Nephron (organoid): ENCODE measurements at regions not wholly inside any gene's neighbourhood (a gene's known extent, or its start where the extent isn't known, plus 50 kb on each side); places are given as distances from the start of the nearest gene placed in this dataset.
A peak's percentile ranks its signal among the peaks of the same experiment; 100 is the strongest.

Source experiments
- H3K27ac Mint-ChIP-seq, 3 experiments: 2 replicates each; pipeline ENCODE4 v1.8.0; 2020; ENCODE audit warnings: mixed read lengths in 3 of 3, mild to moderate bottlenecking in 2 of 3, moderate library complexity in 1 of 3
- H3K27me3 Mint-ChIP-seq: 2 replicates; pipeline ENCODE4 v1.8.0; 2021; ENCODE audit warnings: low read depth, mild to moderate bottlenecking, moderate library complexity, mixed read lengths
- H3K36me3 Mint-ChIP-seq: 2 replicates; pipeline ENCODE4 v1.8.0; 2020; ENCODE audit warnings: low read depth, mixed read lengths
- H3K4me1 Mint-ChIP-seq: 2 replicates; pipeline ENCODE4 v1.8.0; 2020; ENCODE audit warnings: mixed read lengths
- H3K4me3 Mint-ChIP-seq, 3 experiments: 2 replicates each; pipeline ENCODE4 v1.8.0; 2020; ENCODE audit warnings: mild to moderate bottlenecking in 3 of 3, mixed read lengths in 3 of 3, moderate library complexity in 2 of 3
- H3K9me3 Mint-ChIP-seq: 2 replicates; pipeline ENCODE4 v1.8.0; 2020; ENCODE audit warnings: mixed read lengths
- CTCF ChIP-seq, 3 experiments: fragments of 200-600 bp; sonication (generic); IDR thresholded peaks; one replicate each; pipeline ENCODE4 v1.5.0; 2021; ENCODE audit warnings: antibody characterized with exemption in 3 of 3; ENCODE audit not compliant: unreplicated experiment in 3 of 3

- Mint-ChIP-seq H3K9me3 (no peaks in the 10 kb centered on the region), H3K4me3 (no peak overlapping the region), H3K27me3 (peaks cover 12% of the 10 kb centered on the region), H3K27ac (peak overlapping the region in 1 of 3 experiments; percentile 55), H3K4me1 (peaks cover 27% of the 10 kb centered on the region), H3K36me3 (no peaks in the 10 kb centered on the region)
- TF ChIP-seq CTCF (IDR thresholded peaks at IDR 0.05; ENCODE audit: unreplicated experiment in 3 of 3) = no peak
These were observed 190.3 kb upstream of the SEMA6A start for GRCh38 chr5:116764941-116765340.

- Mint-ChIP-seq H3K9me3 (no peaks in the 10 kb centered on the region), H3K27ac (no peak overlapping the region), H3K27me3 (peaks cover 12% of the 10 kb centered on the region), H3K36me3 (no peaks in the 10 kb centered on the region), H3K4me3 (no peak overlapping the region), H3K4me1 (peaks cover 29% of the 10 kb centered on the region)
- TF ChIP-seq CTCF (IDR thresholded peaks at IDR 0.05; ENCODE audit: unreplicated experiment in 3 of 3) = no peak
These were observed 189.6 kb upstream of the SEMA6A start for GRCh38 chr5:116763987-116764866.

- Mint-ChIP-seq H3K4me1 (peaks cover 22% of the 10 kb centered on the region), H3K9me3 (peaks cover 8% of the 10 kb centered on the region), H3K27ac (peak overlapping the region; percentile 16 to 79 (median 71)), H3K27me3 (peaks cover 4% of the 10 kb centered on the region), H3K4me3 (no peak overlapping the region), H3K36me3 (peaks cover 5% of the 10 kb centered on the region)
- no peak for TF ChIP-seq CTCF (IDR thresholded peaks at IDR 0.05; ENCODE audit: unreplicated experiment in 3 of 3)
These were observed 185.4 kb upstream of the SEMA6A start for GRCh38 chr5:116759860-116760640.

DNA sequence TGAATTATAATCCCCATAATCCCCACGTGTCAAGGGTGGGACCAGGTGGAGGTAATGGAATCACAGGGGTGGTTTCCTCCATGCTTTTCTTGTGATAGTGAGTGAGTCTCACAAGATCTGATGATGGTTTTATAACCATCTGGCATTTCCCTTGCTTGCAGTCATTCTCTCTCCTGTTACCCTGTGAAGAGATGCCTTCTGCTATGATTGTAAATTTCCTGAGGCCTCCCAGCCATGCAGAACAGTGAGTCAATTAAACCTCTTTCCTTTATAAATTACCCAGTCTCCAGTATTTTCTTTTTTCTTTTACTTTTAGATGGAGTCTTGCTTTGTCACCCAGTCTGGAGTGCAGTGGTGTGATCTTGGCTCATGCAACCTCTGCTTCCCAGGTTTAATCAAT lies 182.7 kb upstream of the SEMA6A start:
- Mint-ChIP-seq H3K36me3 (peaks cover 5% of the 10 kb centered on the region), H3K4me1 (peaks cover 22% of the 10 kb centered on the region), H3K27ac (no peak overlapping the region), H3K27me3 (no peaks in the 10 kb centered on the region), H3K9me3 (peaks cover 9% of the 10 kb centered on the region), H3K4me3 (no peak overlapping the region)
- TF ChIP-seq CTCF (IDR thresholded peaks at IDR 0.05; ENCODE audit: unreplicated experiment in 3 of 3) = no peak

DNA sequence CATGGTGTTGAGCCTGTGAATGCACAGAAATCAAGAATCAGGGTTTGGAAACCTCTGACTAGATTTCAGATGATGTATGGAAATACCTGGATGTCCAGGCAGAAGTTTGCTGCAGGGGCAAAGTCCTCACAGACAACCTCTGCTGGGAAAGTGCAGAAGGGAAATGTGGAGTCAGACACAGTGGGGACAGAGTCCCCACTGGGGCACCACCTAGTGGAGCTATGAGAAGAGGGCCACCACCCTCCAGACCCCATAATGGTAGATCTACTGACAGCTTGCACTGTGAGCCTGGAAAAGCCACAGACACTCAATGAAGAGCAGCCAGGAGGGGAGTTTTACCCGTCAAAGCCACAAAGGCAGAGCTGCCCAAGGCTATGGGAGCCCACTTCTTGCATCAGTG lies 181.9 kb upstream of the SEMA6A start:
- H3K27ac Mint-ChIP-seq = no peak overlapping the region
- no peak for TF ChIP-seq CTCF (IDR thresholded peaks at IDR 0.05; ENCODE audit: unreplicated experiment in 3 of 3)
- H3K4me1 Mint-ChIP-seq = peaks cover 19% of the 10 kb centered on the region
- peaks cover 9% of the 10 kb centered on the region for H3K9me3 Mint-ChIP-seq
- no peaks in the 10 kb centered on the region for H3K27me3 Mint-ChIP-seq
- no peak overlapping the region for H3K4me3 Mint-ChIP-seq
- H3K36me3 Mint-ChIP-seq = peaks cover 5% of the 10 kb centered on the region
